Keratinocyte (primary cell): ENCODE measurements at regions not wholly inside any gene's neighbourhood (a gene's known extent, or its start where the extent isn't known, plus 50 kb on each side); places are given as distances from the start of the nearest gene placed in this dataset.

Experiments
- DNase-seq: peaks from one replicate; pipeline ENCODE4 v3.0.0-alpha.2; 2011; ENCODE audit warnings: low read depth, missing footprints, low spot score
- FAIRE-seq: peaks from 2 replicates; lab custom pipeline; 2011; peaks lifted over from hg19 to GRCh38; lab: Jason Lieb, UNC
- H2AFZ ChIP-seq: 2 replicates; pipeline ENCODE4 v1.6.0; 2012; ENCODE audit warnings: low read length, control low read depth, inconsistent platforms; ENCODE audit not compliant: control insufficient read depth
- H3K27ac ChIP-seq: 2 replicates; pipeline ENCODE4 v1.5.1; 2011; ENCODE audit warnings: low read length; ENCODE audit not compliant: control insufficient read depth, insufficient read depth
- H3K27me3 ChIP-seq: 3 replicates; pipeline ENCODE4 v1.6.0; 2011; ENCODE audit warnings: low read length; ENCODE audit not compliant: control insufficient read depth, insufficient read depth; ENCODE audit errors: extremely low read depth
- H3K36me3 ChIP-seq, 2 experiments: 2 replicates in 1 of 2; 3 replicates in 1 of 2; pipeline ENCODE4 v1.5.1; 2011; ENCODE audit warnings: low read length in 2 of 2, mild to moderate bottlenecking in 1 of 2; ENCODE audit not compliant: control insufficient read depth in 2 of 2, insufficient read depth in 2 of 2; ENCODE audit errors: extremely low read depth in 1 of 2
- H3K4me1 ChIP-seq: 3 replicates; pipeline ENCODE4 v1.5.1; 2011; ENCODE audit warnings: low read length; ENCODE audit not compliant: control insufficient read depth, insufficient read depth; ENCODE audit errors: extremely low read depth
- H3K4me2 ChIP-seq: 3 replicates; pipeline ENCODE4 v1.6.0; 2011; ENCODE audit warnings: low read depth, low read length; ENCODE audit not compliant: control insufficient read depth, insufficient read depth; ENCODE audit errors: extremely low read depth
- H3K4me3 ChIP-seq, 3 experiments: fragments of 200-600 bp in 1 of 3; sonication (generic) in 1 of 3; 2 replicates in 2 of 3; 3 replicates in 1 of 3; pipeline ENCODE4 v1.5.1; 2011 to 2016; ENCODE audit warnings: low read length in 3 of 3, mild to moderate bottlenecking in 3 of 3, control low read depth in 2 of 3, inconsistent platforms in 1 of 3, low read depth in 1 of 3, mixed read lengths in 1 of 3, mixed run types in 1 of 3, moderate library complexity in 1 of 3; ENCODE audit not compliant: control insufficient read depth in 2 of 3, insufficient read depth in 2 of 3; ENCODE audit errors: extremely low read depth in 1 of 3
- H3K79me2 ChIP-seq: 2 replicates; pipeline ENCODE4 v1.6.0; 2012; ENCODE audit warnings: low read length; ENCODE audit not compliant: control insufficient read depth, insufficient read depth
- H3K9ac ChIP-seq: 3 replicates; pipeline ENCODE4 v1.6.0; 2011; ENCODE audit warnings: low read length; ENCODE audit not compliant: control insufficient read depth, insufficient read depth; ENCODE audit errors: extremely low read depth
- H3K9me1 ChIP-seq: 3 replicates; pipeline ENCODE4 v1.6.0; 2011; ENCODE audit warnings: low read length; ENCODE audit not compliant: control insufficient read depth, insufficient read depth; ENCODE audit errors: extremely low read depth
- H3K9me3 ChIP-seq: 2 replicates; pipeline ENCODE4 v1.5.1; 2012; ENCODE audit warnings: low read depth, low read length; ENCODE audit not compliant: control insufficient read depth
- H4K20me1 ChIP-seq: 3 replicates; pipeline ENCODE4 v1.6.0; 2011; ENCODE audit warnings: low read length; ENCODE audit not compliant: control insufficient read depth, insufficient read depth; ENCODE audit errors: extremely low read depth
- EZH2 ChIP-seq: IDR thresholded peaks from one replicate; pipeline ENCODE4 v1.6.1; 2012; ENCODE audit warnings: inconsistent platforms, mild to moderate bottlenecking, low read length, moderate library complexity
- dilution Hi-C: fragments of 300-500 bp; cut with MboI; formaldehyde crosslinking; loops from one replicate; pipeline ENCODE4 v1.7.0; 2020; ENCODE audit warnings: low sequenced_read_pairs; ENCODE audit not compliant: extremely low pct_ligation_motif_present
- TF ChIP-seq, protein P1 (sequence below), 3 experiments: IDR thresholded peaks in 1 of 3; conservative IDR thresholded peaks in 1 of 3; optimal IDR thresholded peaks in 1 of 3; 2 replicates in 2 of 3; 3 replicates in 1 of 3; pipeline versions ENCODE3 to v1.5.1; 2011; ENCODE audit warnings: low read length in 3 of 3, mild to moderate bottlenecking in 3 of 3, moderate library complexity in 2 of 3, control low read depth in 1 of 3, inconsistent platforms in 1 of 3; ENCODE audit not compliant: insufficient read depth in 2 of 3; ENCODE audit errors: extremely low read depth in 1 of 3

DNA sequence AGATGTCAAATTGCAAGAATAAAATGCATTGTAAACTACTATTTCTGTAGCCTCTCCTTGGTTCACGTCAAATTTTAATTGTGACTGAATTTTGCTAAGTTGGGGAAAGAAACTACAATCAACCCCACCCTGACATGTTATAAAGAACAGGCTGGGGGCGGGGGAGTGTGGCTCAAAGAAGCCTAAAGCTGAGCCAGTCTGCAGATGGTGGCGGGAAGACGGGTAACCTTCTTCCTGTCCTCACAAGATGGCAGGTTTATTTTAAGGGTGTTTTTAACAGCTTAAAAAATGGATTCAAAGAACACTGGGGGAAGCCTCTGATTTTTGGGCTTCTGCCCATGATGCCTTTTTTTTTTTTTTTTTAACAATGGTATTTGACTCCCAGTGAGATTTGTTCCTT lies 68.5 kb upstream of the MELK start:
- Histone ChIP-seq H3K9me3 (no peaks in the 10 kb centered on the region), H3K4me2 (no peak overlapping the region), H3K27ac (no peak overlapping the region), H3K79me2 (no peaks in the 10 kb centered on the region), H3K9ac (no peak overlapping the region), H3K4me3 (no peak overlapping the region), H2AFZ (no peak overlapping the region), H3K4me1 (no peaks in the 10 kb centered on the region), H3K9me1 (no peaks in the 10 kb centered on the region), H3K36me3 (no peaks in the 10 kb centered on the region), H4K20me1 (no peaks in the 10 kb centered on the region), H3K27me3 (no peaks in the 10 kb centered on the region)
- DNase-seq (no peak), FAIRE-seq (no peak)
- dilution Hi-C loops = no loop called here
- TF ChIP-seq, protein P1, sequence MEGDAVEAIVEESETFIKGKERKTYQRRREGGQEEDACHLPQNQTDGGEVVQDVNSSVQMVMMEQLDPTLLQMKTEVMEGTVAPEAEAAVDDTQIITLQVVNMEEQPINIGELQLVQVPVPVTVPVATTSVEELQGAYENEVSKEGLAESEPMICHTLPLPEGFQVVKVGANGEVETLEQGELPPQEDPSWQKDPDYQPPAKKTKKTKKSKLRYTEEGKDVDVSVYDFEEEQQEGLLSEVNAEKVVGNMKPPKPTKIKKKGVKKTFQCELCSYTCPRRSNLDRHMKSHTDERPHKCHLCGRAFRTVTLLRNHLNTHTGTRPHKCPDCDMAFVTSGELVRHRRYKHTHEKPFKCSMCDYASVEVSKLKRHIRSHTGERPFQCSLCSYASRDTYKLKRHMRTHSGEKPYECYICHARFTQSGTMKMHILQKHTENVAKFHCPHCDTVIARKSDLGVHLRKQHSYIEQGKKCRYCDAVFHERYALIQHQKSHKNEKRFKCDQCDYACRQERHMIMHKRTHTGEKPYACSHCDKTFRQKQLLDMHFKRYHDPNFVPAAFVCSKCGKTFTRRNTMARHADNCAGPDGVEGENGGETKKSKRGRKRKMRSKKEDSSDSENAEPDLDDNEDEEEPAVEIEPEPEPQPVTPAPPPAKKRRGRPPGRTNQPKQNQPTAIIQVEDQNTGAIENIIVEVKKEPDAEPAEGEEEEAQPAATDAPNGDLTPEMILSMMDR (optimal IDR thresholded peaks at IDR 0.05 in 1 of 3, IDR thresholded peaks at IDR 0.05 in 1 of 3, conservative IDR thresholded peaks at IDR 0.05 in 1 of 3; ENCODE audit: extremely low read depth in 1 of 3, insufficient read depth in 2 of 3, low read length in 3 of 3) = no peak
- TF ChIP-seq EZH2 = no peak

DNA sequence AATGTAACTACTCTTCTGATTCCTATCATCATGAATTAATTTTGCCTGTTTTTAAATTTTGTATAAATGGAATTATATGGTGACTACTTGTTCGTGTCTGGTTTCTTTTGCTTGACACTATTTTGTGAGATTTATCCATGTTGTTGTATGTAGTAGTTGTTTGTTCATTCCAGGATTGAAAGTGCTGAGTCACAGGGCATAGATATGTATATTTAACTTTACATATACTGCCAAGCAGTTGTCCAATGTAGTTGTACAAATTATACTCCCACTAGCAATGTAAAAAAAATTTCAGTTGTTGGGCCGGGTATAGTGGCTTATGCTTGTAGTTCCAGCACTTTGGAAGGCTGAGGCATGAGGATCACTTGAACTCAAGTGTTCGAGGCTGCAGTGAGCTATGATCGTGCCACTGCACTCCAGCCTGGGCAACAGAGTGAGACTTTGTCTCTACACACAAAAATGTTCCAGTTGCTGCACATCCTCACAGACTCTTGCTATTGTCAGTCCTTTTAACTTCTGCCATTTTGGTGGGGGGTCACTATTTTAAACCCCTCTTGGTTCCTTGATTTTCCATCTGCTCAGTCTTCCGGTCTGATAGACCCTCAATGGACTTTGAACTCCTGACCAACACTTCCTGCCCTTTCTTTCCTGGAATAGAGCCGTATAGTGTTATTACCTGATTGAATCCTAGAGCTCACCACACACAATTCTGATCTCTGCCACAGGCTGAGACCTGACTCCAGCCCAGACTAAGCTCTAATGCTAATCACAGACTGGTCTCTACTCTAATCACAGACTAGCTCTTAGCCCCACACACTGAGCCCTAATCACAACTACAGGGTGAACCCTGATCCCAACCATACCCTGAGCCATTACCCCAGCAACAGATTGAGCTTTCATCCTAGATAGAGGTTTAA lies 69.3 kb upstream of the MELK start:
- Histone ChIP-seq H3K9me3 (no peaks in the 10 kb centered on the region), H3K9ac (no peak overlapping the region), H4K20me1 (no peaks in the 10 kb centered on the region), H3K27ac (no peak overlapping the region), H3K79me2 (no peaks in the 10 kb centered on the region), H3K4me3 (no peak overlapping the region), H3K27me3 (no peaks in the 10 kb centered on the region), H2AFZ (no peak overlapping the region), H3K36me3 (no peaks in the 10 kb centered on the region), H3K4me2 (no peak overlapping the region), H3K9me1 (no peaks in the 10 kb centered on the region), H3K4me1 (no peaks in the 10 kb centered on the region)
- FAIRE-seq (no peak), DNase-seq (no peak)
- dilution Hi-C loops = no loop called here
- no peak for TF ChIP-seq EZH2
- TF ChIP-seq, protein P1 (optimal IDR thresholded peaks at IDR 0.05 in 1 of 3, IDR thresholded peaks at IDR 0.05 in 1 of 3, conservative IDR thresholded peaks at IDR 0.05 in 1 of 3; ENCODE audit: extremely low read depth in 1 of 3, insufficient read depth in 2 of 3, low read length in 3 of 3) = no peak
